ENCODE measurements at regions not wholly inside any gene's neighbourhood (a gene's known extent, or its start where the extent isn't known, plus 50 kb on each side); places are given as distances from the start of the nearest gene placed in this dataset.

- no peak for DNase-seq (ENCODE audit: low spot score)
- Histone ChIP-seq H3K27ac (ENCODE audit: low read depth in 1 of 2, low read length in 2 of 2) (no peak overlapping the region), H3K4me3 (ENCODE audit: low read depth in 1 of 3, low read length in 3 of 3) (no peak overlapping the region), H3K27me3 (ENCODE audit: control insufficient read depth in 4 of 4, insufficient read depth in 4 of 4, low read length in 3 of 4) (peaks cover 0 to 4% (median 0%) of the 10 kb centered on the region in 4 donors), H3K36me3 (ENCODE audit: control insufficient read depth in 4 of 4, insufficient read depth in 3 of 4, low read depth in 1 of 4, low read length in 3 of 4) (no peaks in the 10 kb centered on the region), H3K9me3 (ENCODE audit: control insufficient read depth in 4 of 4, low read length in 3 of 4) (no peaks in the 10 kb centered on the region), H3K9ac (ENCODE audit: low read depth in 1 of 2, low read length in 2 of 2) (no peak overlapping the region), H3K4me1 (ENCODE audit: control insufficient read depth in 4 of 4, insufficient read depth in 4 of 4, low read length in 3 of 4) (no peaks in the 10 kb centered on the region)
- no peak for TF ChIP-seq SP1 (IDR thresholded peaks at IDR 0.05)
- no peak for TF ChIP-seq JUND (IDR thresholded peaks at IDR 0.05)
- no peak for TF ChIP-seq ATF3 (IDR thresholded peaks at IDR 0.05)
- 74% methylated on average over 3 of the region's 3 CpGs for WGBS
Observed at GRCh38 chr5:9888501-9888901, 258.4 kb upstream of the TAS2R1 start.

- no peaks in the 10 kb centered on the region for H3K36me3 ChIP-seq (ENCODE audit: control insufficient read depth in 4 of 4, insufficient read depth in 3 of 4, low read depth in 1 of 4, low read length in 3 of 4)
- no peak overlapping the region for H3K9ac ChIP-seq (ENCODE audit: low read depth in 1 of 2, low read length in 2 of 2)
- no peak overlapping the region for H3K4me3 ChIP-seq (ENCODE audit: low read depth in 1 of 3, low read length in 3 of 3)
- H3K27me3 ChIP-seq (ENCODE audit: control insufficient read depth in 4 of 4, insufficient read depth in 4 of 4, low read length in 3 of 4), result peaks cover 0 to 4% (median 0%) of the 10 kb centered on the region in 4 donors
- H3K4me1 ChIP-seq (ENCODE audit: control insufficient read depth in 4 of 4, insufficient read depth in 4 of 4, low read length in 3 of 4), result no peaks in the 10 kb centered on the region
- H3K9me3 ChIP-seq (ENCODE audit: control insufficient read depth in 4 of 4, low read length in 3 of 4), result peaks cover 0 to 3% (median 0%) of the 10 kb centered on the region in 4 donors
- TF ChIP-seq TAF1 (conservative IDR thresholded peaks at IDR 0.05) (no peak), GABPA (IDR thresholded peaks at IDR 0.05 in 1 of 2, conservative IDR thresholded peaks at IDR 0.05 in 1 of 2) (no peak), SP1 (IDR thresholded peaks at IDR 0.05) (no peak), MAX (IDR thresholded peaks at IDR 0.05) (no peak), YY1 (IDR thresholded peaks at IDR 0.05) (no peak), FOXA2 (IDR thresholded peaks at IDR 0.05) (no peak), REST (IDR thresholded peaks at IDR 0.05) (no peak)
- no peak for DNase-seq (ENCODE audit: low spot score)
- no peak overlapping the region for H3K27ac ChIP-seq (ENCODE audit: low read depth in 1 of 2, low read length in 2 of 2)
Observed at GRCh38 chr5:9885164-9885563, 255.0 kb upstream of the TAS2R1 start.

- Histone ChIP-seq H3K4me3 (ENCODE audit: low read depth in 1 of 3, low read length in 3 of 3) (no peak overlapping the region), H3K27ac (ENCODE audit: low read depth in 1 of 2, low read length in 2 of 2) (no peak overlapping the region), H3K9me3 (ENCODE audit: control insufficient read depth in 4 of 4, low read length in 3 of 4) (peaks cover 0 to 3% (median 0%) of the 10 kb centered on the region in 4 donors), H3K4me1 (ENCODE audit: control insufficient read depth in 4 of 4, insufficient read depth in 4 of 4, low read length in 3 of 4) (no peaks in the 10 kb centered on the region), H3K36me3 (ENCODE audit: control insufficient read depth in 4 of 4, insufficient read depth in 3 of 4, low read depth in 1 of 4, low read length in 3 of 4) (no peaks in the 10 kb centered on the region), H3K9ac (ENCODE audit: low read depth in 1 of 2, low read length in 2 of 2) (no peak overlapping the region), H3K27me3 (ENCODE audit: control insufficient read depth in 4 of 4, insufficient read depth in 4 of 4, low read length in 3 of 4) (no peaks in the 10 kb centered on the region)
- DNase-seq (ENCODE audit: low spot score), result no peak
- TF ChIP-seq YY1 (IDR thresholded peaks at IDR 0.05), result no peak
- TF ChIP-seq RXRA (IDR thresholded peaks at IDR 0.05), result no peak
- no peak for TF ChIP-seq REST (IDR thresholded peaks at IDR 0.05)
- TF ChIP-seq GABPA (IDR thresholded peaks at IDR 0.05 in 1 of 2, conservative IDR thresholded peaks at IDR 0.05 in 1 of 2), result no peak
- no peak for TF ChIP-seq ZBTB33 (IDR thresholded peaks at IDR 0.05)
- no peak for TF ChIP-seq JUND (IDR thresholded peaks at IDR 0.05)
- TF ChIP-seq MAX (IDR thresholded peaks at IDR 0.05), result no peak
- TF ChIP-seq HNF4G (IDR thresholded peaks at IDR 0.05), result no peak
- no peak for TF ChIP-seq FOXA2 (IDR thresholded peaks at IDR 0.05)
- TF ChIP-seq FOXA1 (IDR thresholded peaks at IDR 0.05), result no peak
- no peak for TF ChIP-seq HNF4A (conservative IDR thresholded peaks at IDR 0.05)
- no peak for TF ChIP-seq CTCF (IDR thresholded peaks at IDR 0.05; ENCODE audit: low read depth, low read length, missing input control)
- WGBS, result 73% methylated on average over 5 of the region's 5 CpGs
Observed at GRCh38 chr5:9878206-9878605, 248.1 kb upstream of the TAS2R1 start.
